ENCODE measurements at regions not wholly inside any gene's neighbourhood (a gene's known extent, or its start where the extent isn't known, plus 50 kb on each side); places are given as distances from the start of the nearest gene placed in this dataset.
A peak's percentile ranks its signal among the peaks of the same experiment; 100 is the strongest.

DNA sequence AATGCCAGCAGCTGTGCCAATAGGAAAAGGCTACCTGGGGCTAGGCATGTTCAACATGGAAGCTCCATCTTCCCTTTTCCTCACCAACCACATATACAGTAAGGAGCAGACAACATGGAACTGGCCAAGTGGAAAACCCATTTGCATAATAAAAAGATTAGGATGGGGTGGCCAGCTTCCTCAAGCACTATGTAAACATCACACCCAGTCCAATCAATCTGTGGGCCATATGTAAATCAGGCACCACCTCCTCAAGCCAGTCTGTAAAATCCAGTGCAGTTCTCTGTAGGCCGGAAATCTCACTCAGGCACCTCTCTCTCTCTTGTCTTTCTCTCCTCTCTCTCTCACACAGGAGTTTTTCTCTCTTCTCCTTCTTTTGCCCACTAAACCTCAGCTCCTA, 360.2 kb upstream of the GRIA1 start:
- Histone ChIP-seq H3K27ac (ENCODE audit: insufficient read depth in 1 of 2, low read depth in 1 of 2, low read length in 2 of 2, poor library complexity in 1 of 2, severe bottlenecking in 2 of 2) (no peak overlapping the region), H3K36me3 (ENCODE audit: control insufficient read depth in 4 of 4, insufficient read depth in 4 of 4, low read length in 3 of 4) (no peaks in the 10 kb centered on the region), H3K4me3 (ENCODE audit: control insufficient read depth in 1 of 7, extremely low read depth in 1 of 7, insufficient read depth in 4 of 7, low read depth in 2 of 7, low read length in 6 of 7) (no peak overlapping the region), H3K27me3 (replicated peaks in 2 of 5; ENCODE audit: control insufficient read depth in 4 of 5, insufficient read depth in 5 of 5, low read length in 4 of 5) (no peaks in the 10 kb centered on the region), H3K4me1 (ENCODE audit: control extremely low read depth in 1 of 4, control insufficient read depth in 4 of 4, insufficient read depth in 4 of 4, low read length in 3 of 4) (no peaks in the 10 kb centered on the region), H3K9me3 (ENCODE audit: control extremely low read depth in 1 of 5, control insufficient read depth in 4 of 5, insufficient read depth in 2 of 5, low read depth in 1 of 5, low read length in 4 of 5) (no peaks in the 10 kb centered on the region)
- DNase-seq = no peak
- WGBS (ENCODE audit: insufficient coverage) = 89% methylated on average over 1 of the region's 1 CpG
- ChIA-PET CTCF (no interaction called here), POLR2A (no interaction called here)

DNA sequence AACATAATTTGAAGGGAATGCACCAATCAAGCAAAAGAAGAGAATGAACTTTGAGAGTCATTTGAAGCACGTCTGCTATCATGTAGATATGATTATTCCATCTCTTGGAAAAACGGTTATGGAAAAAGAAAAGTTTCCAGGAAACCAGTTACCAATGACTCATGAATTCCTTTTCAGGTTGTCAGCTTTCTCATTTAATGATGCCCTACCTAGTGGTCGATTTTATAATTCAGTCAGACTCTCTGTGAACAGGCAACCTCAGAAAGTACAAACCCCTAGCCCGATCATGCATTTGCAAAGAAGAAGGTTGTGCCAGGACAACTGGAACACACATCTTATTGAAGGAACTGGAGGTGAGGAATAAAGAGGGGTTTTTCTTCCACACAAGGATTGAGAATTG, 355.1 kb upstream of the GRIA1 start:
- no peak for DNase-seq
- H3K4me1 ChIP-seq (ENCODE audit: control extremely low read depth in 1 of 4, control insufficient read depth in 4 of 4, insufficient read depth in 4 of 4, low read length in 3 of 4) = no peaks in the 10 kb centered on the region
- no peaks in the 10 kb centered on the region for H3K27me3 ChIP-seq (replicated peaks in 2 of 5; ENCODE audit: control insufficient read depth in 4 of 5, insufficient read depth in 5 of 5, low read length in 4 of 5)
- H3K4me3 ChIP-seq (ENCODE audit: control insufficient read depth in 1 of 7, extremely low read depth in 1 of 7, insufficient read depth in 4 of 7, low read depth in 2 of 7, low read length in 6 of 7) = no peak overlapping the region
- WGBS (ENCODE audit: insufficient coverage) = 83% methylated on average over 3 of the region's 4 CpGs
- H3K27ac ChIP-seq (ENCODE audit: insufficient read depth in 1 of 2, low read depth in 1 of 2, low read length in 2 of 2, poor library complexity in 1 of 2, severe bottlenecking in 2 of 2) = no peak overlapping the region
- H3K36me3 ChIP-seq (ENCODE audit: control insufficient read depth in 4 of 4, insufficient read depth in 4 of 4, low read length in 3 of 4) = no peaks in the 10 kb centered on the region
- POLR2A ChIA-PET = no interaction called here
- H3K9me3 ChIP-seq (ENCODE audit: control extremely low read depth in 1 of 5, control insufficient read depth in 4 of 5, insufficient read depth in 2 of 5, low read depth in 1 of 5, low read length in 4 of 5) = no peaks in the 10 kb centered on the region
- CTCF ChIA-PET = no interaction called here

- H3K36me3 ChIP-seq (ENCODE audit: control insufficient read depth in 4 of 4, insufficient read depth in 4 of 4, low read length in 3 of 4) = no peaks in the 10 kb centered on the region
- ChIA-PET POLR2A (no interaction called here), CTCF (no interaction called here)
- no peaks in the 10 kb centered on the region for H3K27me3 ChIP-seq (replicated peaks in 2 of 5; ENCODE audit: control insufficient read depth in 4 of 5, insufficient read depth in 5 of 5, low read length in 4 of 5)
- H3K27ac ChIP-seq (ENCODE audit: insufficient read depth in 1 of 2, low read depth in 1 of 2, low read length in 2 of 2, poor library complexity in 1 of 2, severe bottlenecking in 2 of 2) = no peak overlapping the region
- no peaks in the 10 kb centered on the region for H3K9me3 ChIP-seq (ENCODE audit: control extremely low read depth in 1 of 5, control insufficient read depth in 4 of 5, insufficient read depth in 2 of 5, low read depth in 1 of 5, low read length in 4 of 5)
- WGBS (ENCODE audit: insufficient coverage) = 75% methylated on average over 5 of the region's 6 CpGs
- no peak for DNase-seq
- H3K4me3 ChIP-seq (ENCODE audit: control insufficient read depth in 1 of 7, extremely low read depth in 1 of 7, insufficient read depth in 4 of 7, low read depth in 2 of 7, low read length in 6 of 7) = no peak overlapping the region
- H3K4me1 ChIP-seq (ENCODE audit: control extremely low read depth in 1 of 4, control insufficient read depth in 4 of 4, insufficient read depth in 4 of 4, low read length in 3 of 4) = no peaks in the 10 kb centered on the region
These were observed 353.4 kb upstream of the GRIA1 start for GRCh38 chr5:153136910-153137614.

- no peak overlapping the region for H3K27ac ChIP-seq (ENCODE audit: insufficient read depth in 1 of 2, low read depth in 1 of 2, low read length in 2 of 2, poor library complexity in 1 of 2, severe bottlenecking in 2 of 2)
- H3K27me3 ChIP-seq (replicated peaks in 2 of 5; ENCODE audit: control insufficient read depth in 4 of 5, insufficient read depth in 5 of 5, low read length in 4 of 5) = no peaks in the 10 kb centered on the region
- H3K36me3 ChIP-seq (ENCODE audit: control insufficient read depth in 4 of 4, insufficient read depth in 4 of 4, low read length in 3 of 4) = no peaks in the 10 kb centered on the region
- no peaks in the 10 kb centered on the region for H3K4me1 ChIP-seq (ENCODE audit: control extremely low read depth in 1 of 4, control insufficient read depth in 4 of 4, insufficient read depth in 4 of 4, low read length in 3 of 4)
- H3K9me3 ChIP-seq (ENCODE audit: control extremely low read depth in 1 of 5, control insufficient read depth in 4 of 5, insufficient read depth in 2 of 5, low read depth in 1 of 5, low read length in 4 of 5) = peaks cover 0 to 9% (median 0%) of the 10 kb centered on the region in 5 experiments
- ChIA-PET CTCF (no interaction called here), POLR2A (no interaction called here)
- 41% methylated on average over 6 of the region's 7 CpGs for WGBS (ENCODE audit: insufficient coverage)
- no peak overlapping the region for H3K4me3 ChIP-seq (ENCODE audit: control insufficient read depth in 1 of 7, extremely low read depth in 1 of 7, insufficient read depth in 4 of 7, low read depth in 2 of 7, low read length in 6 of 7)
- peak in 2 of 3 donors; percentile 4 to 5 for DNase-seq
These were observed 342.4 kb upstream of the GRIA1 start for GRCh38 chr5:153147891-153148623.

- Histone ChIP-seq H3K27ac (ENCODE audit: insufficient read depth in 1 of 2, low read depth in 1 of 2, low read length in 2 of 2, poor library complexity in 1 of 2, severe bottlenecking in 2 of 2) (no peak overlapping the region), H3K36me3 (ENCODE audit: control insufficient read depth in 4 of 4, insufficient read depth in 4 of 4, low read length in 3 of 4) (no peaks in the 10 kb centered on the region), H3K4me1 (ENCODE audit: control extremely low read depth in 1 of 4, control insufficient read depth in 4 of 4, insufficient read depth in 4 of 4, low read length in 3 of 4) (no peaks in the 10 kb centered on the region), H3K4me3 (ENCODE audit: control insufficient read depth in 1 of 7, extremely low read depth in 1 of 7, insufficient read depth in 4 of 7, low read depth in 2 of 7, low read length in 6 of 7) (no peak overlapping the region), H3K27me3 (replicated peaks in 2 of 5; ENCODE audit: control insufficient read depth in 4 of 5, insufficient read depth in 5 of 5, low read length in 4 of 5) (no peaks in the 10 kb centered on the region), H3K9me3 (ENCODE audit: control extremely low read depth in 1 of 5, control insufficient read depth in 4 of 5, insufficient read depth in 2 of 5, low read depth in 1 of 5, low read length in 4 of 5) (peaks cover 0 to 6% (median 0%) of the 10 kb centered on the region in 5 experiments)
- CTCF ChIA-PET = no interaction called here
- WGBS (ENCODE audit: insufficient coverage) = no CpG with 5 or more reads among the region's 4 CpGs
- no peak for DNase-seq
- POLR2A ChIA-PET = no interaction called here
These were observed 341.9 kb upstream of the GRIA1 start for GRCh38 chr5:153148624-153148976.

GRCh38 chr5:153151558-153151957, 338.9 kb upstream of the GRIA1 start:
- ChIA-PET POLR2A (no interaction called here), CTCF (no interaction called here)
- Histone ChIP-seq H3K4me1 (ENCODE audit: control extremely low read depth in 1 of 4, control insufficient read depth in 4 of 4, insufficient read depth in 4 of 4, low read length in 3 of 4) (no peaks in the 10 kb centered on the region), H3K27ac (ENCODE audit: insufficient read depth in 1 of 2, low read depth in 1 of 2, low read length in 2 of 2, poor library complexity in 1 of 2, severe bottlenecking in 2 of 2) (no peak overlapping the region), H3K36me3 (ENCODE audit: control insufficient read depth in 4 of 4, insufficient read depth in 4 of 4, low read length in 3 of 4) (no peaks in the 10 kb centered on the region), H3K4me3 (ENCODE audit: control insufficient read depth in 1 of 7, extremely low read depth in 1 of 7, insufficient read depth in 4 of 7, low read depth in 2 of 7, low read length in 6 of 7) (no peak overlapping the region), H3K27me3 (replicated peaks in 2 of 5; ENCODE audit: control insufficient read depth in 4 of 5, insufficient read depth in 5 of 5, low read length in 4 of 5) (no peaks in the 10 kb centered on the region), H3K9me3 (ENCODE audit: control extremely low read depth in 1 of 5, control insufficient read depth in 4 of 5, insufficient read depth in 2 of 5, low read depth in 1 of 5, low read length in 4 of 5) (peaks cover 0 to 3% (median 0%) of the 10 kb centered on the region in 5 experiments)
- DNase-seq = no peak

- Histone ChIP-seq H3K4me3 (ENCODE audit: control insufficient read depth in 1 of 7, extremely low read depth in 1 of 7, insufficient read depth in 4 of 7, low read depth in 2 of 7, low read length in 6 of 7) (no peak overlapping the region), H3K27ac (ENCODE audit: insufficient read depth in 1 of 2, low read depth in 1 of 2, low read length in 2 of 2, poor library complexity in 1 of 2, severe bottlenecking in 2 of 2) (no peak overlapping the region), H3K9me3 (ENCODE audit: control extremely low read depth in 1 of 5, control insufficient read depth in 4 of 5, insufficient read depth in 2 of 5, low read depth in 1 of 5, low read length in 4 of 5) (peaks cover 0 to 3% (median 0%) of the 10 kb centered on the region in 5 experiments), H3K27me3 (replicated peaks in 2 of 5; ENCODE audit: control insufficient read depth in 4 of 5, insufficient read depth in 5 of 5, low read length in 4 of 5) (no peaks in the 10 kb centered on the region), H3K4me1 (ENCODE audit: control extremely low read depth in 1 of 4, control insufficient read depth in 4 of 4, insufficient read depth in 4 of 4, low read length in 3 of 4) (no peaks in the 10 kb centered on the region), H3K36me3 (ENCODE audit: control insufficient read depth in 4 of 4, insufficient read depth in 4 of 4, low read length in 3 of 4) (no peaks in the 10 kb centered on the region)
- DNase-seq = no peak
- ChIA-PET POLR2A (no interaction called here), CTCF (no interaction called here)
- WGBS (ENCODE audit: insufficient coverage) = 100% methylated on average over 1 of the region's 1 CpG
These were observed 337.4 kb upstream of the GRIA1 start for GRCh38 chr5:153153086-153153485.

Measured in common myeloid progenitor, CD34-positive (primary cell).